SK-N-SH (cell line): ENCODE measurements at regions not wholly inside any gene's neighbourhood (a gene's known extent, or its start where the extent isn't known, plus 50 kb on each side); places are given as distances from the start of the nearest gene placed in this dataset.

Experiments used
- CTCF ChIA-PET: fragments of 300-600, 350-600 bp; formaldehyde crosslinking; extraction: SDS; loops from one replicate; lab custom pipeline; 2021; lab: Yijun Ruan, JAX
- POLR2A ChIA-PET: fragments of 350-600 bp; sonication (Branson Sonifier 250); formaldehyde crosslinking; extraction: SDS; loops from one replicate; lab custom pipeline; 2020; ENCODE audit warnings: antibody characterized with exemption, inconsistent platforms; lab: Yijun Ruan, JAX
- DNase-seq: peaks from one replicate; pipeline ENCODE4 v3.0.0; 2012
- H2AFZ ChIP-seq: fragments of 200-600 bp; sonication (generic); 2 replicates; pipeline ENCODE4 v1.8.1; 2016; ENCODE audit warnings: antibody characterized with exemption, mild to moderate bottlenecking, low read depth
- H3F3A ChIP-seq: fragments of 200-600 bp; sonication (generic); replicated peaks from 2 replicates; pipeline ENCODE3; 2016; ENCODE audit warnings: antibody characterized with exemption, mild to moderate bottlenecking; ENCODE audit not compliant: insufficient read depth
- H3K27ac ChIP-seq, 2 experiments: fragments of 200-500 bp in 1 of 2; fragments of 200-600 bp in 1 of 2; sonication (Bioruptor generic) in 1 of 2; sonication (generic), shearing (Covaris generic) in 1 of 2; 2 replicates each; pipeline versions ENCODE4 v1.5.1 to v1.6.1; 2014 to 2016; ENCODE audit warnings: low read depth in 2 of 2, inconsistent platforms in 1 of 2, low read length in 1 of 2, mild to moderate bottlenecking in 1 of 2, mixed read lengths in 1 of 2
- H3K27me3 ChIP-seq: fragments of 200-600 bp; sonication (generic), shearing (Covaris generic); 2 replicates; pipeline ENCODE4 v1.6.1; 2016; ENCODE audit warnings: mixed run types; ENCODE audit not compliant: insufficient read depth
- H3K36me3 ChIP-seq, 2 experiments: fragments of 200-500 bp in 1 of 2; fragments of 200-600 bp in 1 of 2; sonication (Bioruptor generic) in 1 of 2; sonication (generic) in 1 of 2; replicated peaks in 1 of 2; 2 replicates each; pipeline versions ENCODE3 to v1.5.1; 2014 to 2016; ENCODE audit warnings: low read length in 1 of 2, mild to moderate bottlenecking in 1 of 2; ENCODE audit not compliant: insufficient read depth in 2 of 2, control insufficient read depth in 1 of 2
- H3K4me1 ChIP-seq, 2 experiments: fragments of 200-500 bp in 1 of 2; fragments of 200-600 bp in 1 of 2; sonication (Bioruptor generic) in 1 of 2; sonication (generic), shearing (Covaris generic) in 1 of 2; 2 replicates each; pipeline versions ENCODE4 v1.5.1 to v1.6.1; 2014 to 2016; ENCODE audit warnings: low read depth in 1 of 2, low read length in 1 of 2, mixed run types in 1 of 2; ENCODE audit not compliant: insufficient read depth in 2 of 2, control insufficient read depth in 1 of 2
- H3K4me2 ChIP-seq: fragments of 200-600 bp; sonication (generic), shearing (Covaris generic); 2 replicates; pipeline ENCODE4 v1.6.1; 2017; ENCODE audit warnings: mixed run types
- H3K4me3 ChIP-seq, 2 experiments: fragments of 200-500 bp in 1 of 2; fragments of 200-600 bp in 1 of 2; sonication (Bioruptor generic) in 1 of 2; sonication (generic), shearing (Covaris generic) in 1 of 2; 2 replicates each; pipeline versions ENCODE4 v1.5.1 to v1.8.1; 2014 to 2016; ENCODE audit warnings: low read depth in 2 of 2, inconsistent platforms in 1 of 2, low read length in 1 of 2, mild to moderate bottlenecking in 1 of 2, mixed read lengths in 1 of 2, moderate library complexity in 1 of 2
- H3K79me2 ChIP-seq: fragments of 200-600 bp; sonication (generic); 2 replicates; pipeline ENCODE4 v1.8.1; 2017; ENCODE audit warnings: mild to moderate bottlenecking; ENCODE audit not compliant: insufficient read depth
- H3K9ac ChIP-seq: fragments of 200-600 bp; sonication (generic); 2 replicates; pipeline ENCODE4 v1.6.1; 2017; ENCODE audit warnings: mixed run types
- H3K9me2 ChIP-seq: fragments of 200-600 bp; sonication (generic); 2 replicates; pipeline ENCODE4 v1.6.1; 2017; ENCODE audit warnings: mixed run types
- H3K9me3 ChIP-seq: fragments of 200-600 bp; sonication (generic); 2 replicates; pipeline ENCODE4 v1.6.1; 2017; ENCODE audit warnings: mixed run types, mild to moderate bottlenecking, moderate library complexity
- H4K20me1 ChIP-seq: fragments of 200-600 bp; sonication (generic); 2 replicates; pipeline ENCODE4 v1.6.1; 2017; ENCODE audit warnings: mild to moderate bottlenecking, mixed run types; ENCODE audit not compliant: insufficient read depth
- CHD2 ChIP-seq: fragments of 150-350 bp; IDR thresholded peaks from 2 replicates; pipeline ENCODE4 v1.6.1; 2018; ENCODE audit warnings: low read length; ENCODE audit not compliant: partially characterized antibody
- CTCF ChIP-seq: fragments of 200-600 bp; sonication (generic); IDR thresholded peaks from 2 replicates; pipeline ENCODE4 v1.6.1; 2017; ENCODE audit warnings: antibody characterized with exemption, mild to moderate bottlenecking, moderate library complexity
- ELF1 ChIP-seq: IDR thresholded peaks from 2 replicates; pipeline ENCODE4 v1.4.0; 2012
- EP300 ChIP-seq, 2 experiments: IDR thresholded peaks; 2 replicates each; pipeline versions ENCODE4 v1.4.0 to v1.6.1; 2012; ENCODE audit warnings: borderline replicate concordance in 1 of 2, low read depth in 1 of 2, low read length in 1 of 2
- EZH2phosphoT487 ChIP-seq: fragments of 200-600 bp; sonication (generic); IDR thresholded peaks from 2 replicates; pipeline ENCODE4 v1.6.1; 2017; ENCODE audit warnings: low read depth, mixed run types, mild to moderate bottlenecking, antibody characterized with exemption, moderate library complexity, borderline replicate concordance
- FOSL2 ChIP-seq: IDR thresholded peaks from 2 replicates; pipeline ENCODE4 v1.4.0; 2012; ENCODE audit warnings: low read depth, mild to moderate bottlenecking, moderate library complexity, borderline replicate concordance
- FOXJ3 ChIP-seq: sonication (generic); formaldehyde crosslinking; IDR thresholded peaks from 2 replicates; pipeline ENCODE4 v1.5.1; 2020; ENCODE audit warnings: mild to moderate bottlenecking, missing genetic modification reagents
- FOXM1 ChIP-seq: IDR thresholded peaks from 2 replicates; pipeline ENCODE4 v1.4.0; 2012; ENCODE audit warnings: low read depth, mild to moderate bottlenecking
- GABPA ChIP-seq: IDR thresholded peaks from 2 replicates; pipeline ENCODE4 v1.4.0; 2012; ENCODE audit warnings: low read depth, mild to moderate bottlenecking
- GATA2 ChIP-seq: sonication (generic); formaldehyde crosslinking; IDR thresholded peaks from 2 replicates; pipeline ENCODE4 v1.5.0; 2020; ENCODE audit warnings: mild to moderate bottlenecking, missing genetic modification reagents
- MXI1 ChIP-seq: IDR thresholded peaks from 2 replicates; pipeline ENCODE4 v1.6.1; 2012; ENCODE audit warnings: mild to moderate bottlenecking, low read depth, low read length, improper control_type of control experiment
- POLR2AphosphoS5 ChIP-seq: IDR thresholded peaks from 2 replicates; pipeline ENCODE4 v1.6.1; 2012; ENCODE audit warnings: low read depth, low read length
- RCOR1 ChIP-seq: fragments of 150-350 bp; IDR thresholded peaks from 2 replicates; pipeline ENCODE4 v1.6.1; 2017; ENCODE audit warnings: antibody characterized with exemption, low read length
- RFX5 ChIP-seq: IDR thresholded peaks from 2 replicates; pipeline ENCODE4 v1.6.1; 2012; ENCODE audit warnings: mild to moderate bottlenecking, improper control_type of control experiment, low read length
- RXRA ChIP-seq: IDR thresholded peaks from 2 replicates; pipeline ENCODE4 v1.4.0; 2012; ENCODE audit warnings: low read depth, mild to moderate bottlenecking, borderline replicate concordance
- SIN3A ChIP-seq: IDR thresholded peaks from 2 replicates; pipeline ENCODE4 v1.6.1; 2012; ENCODE audit warnings: low read depth, mild to moderate bottlenecking, low read length, moderate library complexity, borderline replicate concordance
- SMC3 ChIP-seq: IDR thresholded peaks from 2 replicates; pipeline ENCODE4 v1.6.1; 2012; ENCODE audit warnings: low read depth, low read length, improper control_type of control experiment
- TCF12 ChIP-seq: IDR thresholded peaks from 2 replicates; pipeline ENCODE4 v1.4.0; 2012
- USF2 ChIP-seq: fragments of 150-350 bp; IDR thresholded peaks from 2 replicates; pipeline ENCODE4 v1.6.1; 2017; ENCODE audit warnings: antibody characterized with exemption, low read length, low read depth, borderline replicate concordance
- YY1 ChIP-seq: IDR thresholded peaks from 2 replicates; pipeline ENCODE4 v1.4.0; 2012; ENCODE audit warnings: low read depth, mild to moderate bottlenecking
- WGBS: methylation state at CpG from one replicate; pipeline ENCODE4 v1.1.6; 2017; ENCODE audit warnings: low lambda C conversion rate; 5-methylcytosine and 5-hydroxymethylcytosine counted together

- no peak for DNase-seq
- WGBS = 46% methylated on average over 7 of the region's 16 CpGs
- Histone ChIP-seq H3K9ac (no peak overlapping the region), H3K79me2 (no peaks in the 10 kb centered on the region), H3K9me2 (no peaks in the 10 kb centered on the region), H3K4me1 (no peaks in the 10 kb centered on the region), H3K4me2 (no peak overlapping the region), H3F3A (no peaks in the 10 kb centered on the region), H2AFZ (no peak overlapping the region), H3K9me3 (no peaks in the 10 kb centered on the region)
- CTCF ChIA-PET = no interaction called here
- POLR2A ChIA-PET = no interaction called here
- TF ChIP-seq GABPA (no peak), MXI1 (no peak), CTCF (no peak), ELF1 (no peak), POLR2AphosphoS5 (no peak), EP300 (IDR thresholded peaks at IDR 0.05; ENCODE audit: borderline replicate concordance in 1 of 2, low read depth in 1 of 2, low read length in 1 of 2) (no peak), SMC3 (no peak), SIN3A (no peak), EZH2phosphoT487 (no peak), RCOR1 (no peak), RXRA (no peak), GATA2 (CRISPR knock-in tag) (no peak), FOSL2 (no peak), YY1 (no peak), FOXM1 (no peak), FOXJ3 (no peak), TCF12 (no peak)
- TF ChIP-seq, all 33 proteins: peak for 0
- no peak overlapping the region for H3K4me3 ChIP-seq
- no peak overlapping the region for H3K27ac ChIP-seq
- H3K36me3 ChIP-seq = no peaks in the 10 kb centered on the region
- no peaks in the 10 kb centered on the region for H4K20me1 ChIP-seq
- no peaks in the 10 kb centered on the region for H3K27me3 ChIP-seq
Observed at GRCh38 chr6:168210239-168211105, 109.1 kb downstream of the DACT2 start.

- H3K4me2 ChIP-seq = no peak overlapping the region
- H3K79me2 ChIP-seq = no peaks in the 10 kb centered on the region
- no peaks in the 10 kb centered on the region for H3K36me3 ChIP-seq
- H3K9me3 ChIP-seq = no peaks in the 10 kb centered on the region
- no peaks in the 10 kb centered on the region for H3F3A ChIP-seq
- H3K4me3 ChIP-seq = no peak overlapping the region
- H3K27me3 ChIP-seq = no peaks in the 10 kb centered on the region
- H4K20me1 ChIP-seq = no peaks in the 10 kb centered on the region
- TF ChIP-seq YY1 (no peak), CHD2 (no peak), USF2 (no peak), MXI1 (no peak), RCOR1 (no peak), GABPA (no peak), EP300 (IDR thresholded peaks at IDR 0.05; ENCODE audit: borderline replicate concordance in 1 of 2, low read depth in 1 of 2, low read length in 1 of 2) (no peak), FOXJ3 (no peak), RFX5 (no peak), EZH2phosphoT487 (no peak)
- TF ChIP-seq, all 33 proteins: peak for 0
- Histone ChIP-seq H3K27ac (no peak overlapping the region), H2AFZ (no peak overlapping the region), H3K9ac (no peak overlapping the region), H3K4me1 (no peaks in the 10 kb centered on the region), H3K9me2 (no peaks in the 10 kb centered on the region)
- DNase-seq = no peak
- ChIA-PET POLR2A (no interaction called here), CTCF (no interaction called here)
- WGBS = 40% methylated on average over 1 of the region's 10 CpGs
Observed at GRCh38 chr6:168209420-168209819, 110.2 kb downstream of the DACT2 start.
